Natural killer cell (primary cell): ENCODE measurements at regions not wholly inside any gene's neighbourhood (a gene's known extent, or its start where the extent isn't known, plus 50 kb on each side); places are given as distances from the start of the nearest gene placed in this dataset.

Source experiments
- ATAC-seq, 3 donors: fragments of 150-1000 bp in 2 of 3; fragments of 200-7000 bp in 1 of 3; cut with Tn5 transposase; 1 replicate in 1 of 3; 2 replicates in 2 of 3; pipeline ENCODE4 v1.10.0; 2021; ENCODE audit warnings: mild to moderate bottlenecking in 2 of 3, moderate library complexity in 2 of 3
- DNase-seq, 2 donors: peaks; one replicate each; pipeline versions ENCODE4 v3.0.0 to v3.0.0-alpha.2; 2013 to 2021; ENCODE audit warnings: mixed read lengths in 1 of 2
- H3K27ac ChIP-seq: one replicate; pipeline ENCODE4 v1.5.1; 2013; ENCODE audit warnings: mild to moderate bottlenecking, low read length
- H3K27me3 ChIP-seq: one replicate; pipeline ENCODE4 v1.6.1; 2013; ENCODE audit warnings: low read length; ENCODE audit not compliant: control insufficient read depth, insufficient read depth
- H3K36me3 ChIP-seq: one replicate; pipeline ENCODE4 v1.6.1; 2013; ENCODE audit warnings: low read length; ENCODE audit not compliant: control insufficient read depth, insufficient read depth
- H3K4me1 ChIP-seq: one replicate; pipeline ENCODE4 v1.6.1; 2013; ENCODE audit warnings: low read length; ENCODE audit not compliant: control insufficient read depth, insufficient read depth
- H3K4me3 ChIP-seq: one replicate; pipeline ENCODE4 v1.5.1; 2013; ENCODE audit warnings: low read length
- H3K9me3 ChIP-seq: one replicate; pipeline ENCODE4 v1.6.1; 2013; ENCODE audit warnings: low read length; ENCODE audit not compliant: control insufficient read depth, insufficient read depth
- H3K27ac Mint-ChIP-seq, 2 donors: one replicate each; pipeline ENCODE4 v1.8.0; 2022; ENCODE audit warnings: mild to moderate bottlenecking in 2 of 2, mixed read lengths in 2 of 2, moderate library complexity in 1 of 2
- H3K27me3 Mint-ChIP-seq, 2 donors: one replicate each; pipeline ENCODE4 v1.8.0; 2022; ENCODE audit warnings: low read depth in 2 of 2, mixed read lengths in 2 of 2
- H3K36me3 Mint-ChIP-seq: one replicate; pipeline ENCODE4 v1.8.0; 2022; ENCODE audit warnings: mixed read lengths
- H3K4me1 Mint-ChIP-seq, 2 donors: one replicate each; pipeline ENCODE4 v1.8.0; 2022; ENCODE audit warnings: mixed read lengths in 2 of 2
- H3K4me3 Mint-ChIP-seq: one replicate; pipeline ENCODE4 v1.8.0; 2022; ENCODE audit warnings: mild to moderate bottlenecking, moderate library complexity, mixed read lengths
- H3K9me3 Mint-ChIP-seq, 2 donors: one replicate each; pipeline ENCODE4 v1.8.0; 2022; ENCODE audit warnings: mixed read lengths in 2 of 2
- WGBS: methylation state at CpG from one replicate; pipeline ENCODE4 v1.1.7; 2013; ENCODE audit warnings: missing lambda C conversion rate; ENCODE audit not compliant: insufficient coverage; 5-methylcytosine and 5-hydroxymethylcytosine counted together
- intact Hi-C: fragments of 100-400 bp; cut with micrococcal nuclease; formaldehyde crosslinking; loops from one replicate; pipeline ENCODE4 v1.14.2; 2022
- TF ChIP-seq, protein P1 (sequence below): fragments of 200-600 bp; IDR thresholded peaks from one replicate; pipeline ENCODE4 v1.8.0; 2022; ENCODE audit warnings: antibody characterized with exemption

DNA sequence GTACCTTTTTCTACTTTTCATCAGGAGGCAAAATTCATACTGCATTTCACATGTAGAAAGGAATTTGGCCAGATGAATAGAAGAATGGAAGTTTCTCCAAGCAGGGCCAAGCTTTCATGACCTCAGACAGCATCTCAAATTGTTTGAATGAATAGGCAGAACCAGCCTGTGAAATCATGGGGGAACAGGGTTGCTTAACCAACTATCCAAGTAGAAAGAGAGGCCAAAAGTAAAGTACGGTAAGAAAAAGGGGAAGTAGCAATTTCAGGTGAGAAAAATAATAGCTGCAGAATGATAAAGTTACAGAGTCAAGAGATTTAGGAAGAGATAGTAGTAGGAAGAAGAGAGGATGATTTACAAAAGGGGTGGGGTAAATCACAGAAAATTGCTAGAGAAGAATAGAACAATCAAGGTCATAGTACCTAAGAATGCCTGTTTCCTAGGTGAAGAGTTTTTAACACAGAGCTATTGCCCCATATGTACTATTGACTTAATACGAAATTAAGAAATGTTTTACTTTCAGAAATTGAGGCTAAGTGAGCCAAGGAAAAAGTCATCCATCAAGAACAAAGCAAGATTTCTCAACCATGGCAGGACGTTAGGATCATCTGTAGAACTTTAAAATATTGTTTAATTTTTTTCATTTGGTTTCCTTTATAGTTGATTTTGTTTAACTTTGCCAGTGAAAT lies 177.1 kb upstream of the TET2 start:
- intact Hi-C loops: no loop called here
- peaks cover 32 to 36% of the 10 kb centered on the region in 2 donors for H3K4me1 Mint-ChIP-seq
- no peak overlapping the region for H3K4me3 ChIP-seq
- H3K27me3 ChIP-seq: no peaks in the 10 kb centered on the region
- TF ChIP-seq, protein P1, sequence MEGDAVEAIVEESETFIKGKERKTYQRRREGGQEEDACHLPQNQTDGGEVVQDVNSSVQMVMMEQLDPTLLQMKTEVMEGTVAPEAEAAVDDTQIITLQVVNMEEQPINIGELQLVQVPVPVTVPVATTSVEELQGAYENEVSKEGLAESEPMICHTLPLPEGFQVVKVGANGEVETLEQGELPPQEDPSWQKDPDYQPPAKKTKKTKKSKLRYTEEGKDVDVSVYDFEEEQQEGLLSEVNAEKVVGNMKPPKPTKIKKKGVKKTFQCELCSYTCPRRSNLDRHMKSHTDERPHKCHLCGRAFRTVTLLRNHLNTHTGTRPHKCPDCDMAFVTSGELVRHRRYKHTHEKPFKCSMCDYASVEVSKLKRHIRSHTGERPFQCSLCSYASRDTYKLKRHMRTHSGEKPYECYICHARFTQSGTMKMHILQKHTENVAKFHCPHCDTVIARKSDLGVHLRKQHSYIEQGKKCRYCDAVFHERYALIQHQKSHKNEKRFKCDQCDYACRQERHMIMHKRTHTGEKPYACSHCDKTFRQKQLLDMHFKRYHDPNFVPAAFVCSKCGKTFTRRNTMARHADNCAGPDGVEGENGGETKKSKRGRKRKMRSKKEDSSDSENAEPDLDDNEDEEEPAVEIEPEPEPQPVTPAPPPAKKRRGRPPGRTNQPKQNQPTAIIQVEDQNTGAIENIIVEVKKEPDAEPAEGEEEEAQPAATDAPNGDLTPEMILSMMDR: no peak
- no peak overlapping the region for H3K4me3 Mint-ChIP-seq
- no peaks in the 10 kb centered on the region for H3K9me3 Mint-ChIP-seq
- H3K27me3 Mint-ChIP-seq: peaks cover 0 to 3% of the 10 kb centered on the region in 2 donors
- H3K36me3 ChIP-seq: no peaks in the 10 kb centered on the region
- 69% methylated on average over 2 of the region's 3 CpGs for WGBS
- no peak for DNase-seq
- ATAC-seq: no peak
- H3K27ac ChIP-seq: no peak overlapping the region
- no peak overlapping the region for H3K27ac Mint-ChIP-seq
- no peaks in the 10 kb centered on the region for H3K9me3 ChIP-seq
- peaks cover 9% of the 10 kb centered on the region for H3K4me1 ChIP-seq
- H3K36me3 Mint-ChIP-seq: no peaks in the 10 kb centered on the region

DNA sequence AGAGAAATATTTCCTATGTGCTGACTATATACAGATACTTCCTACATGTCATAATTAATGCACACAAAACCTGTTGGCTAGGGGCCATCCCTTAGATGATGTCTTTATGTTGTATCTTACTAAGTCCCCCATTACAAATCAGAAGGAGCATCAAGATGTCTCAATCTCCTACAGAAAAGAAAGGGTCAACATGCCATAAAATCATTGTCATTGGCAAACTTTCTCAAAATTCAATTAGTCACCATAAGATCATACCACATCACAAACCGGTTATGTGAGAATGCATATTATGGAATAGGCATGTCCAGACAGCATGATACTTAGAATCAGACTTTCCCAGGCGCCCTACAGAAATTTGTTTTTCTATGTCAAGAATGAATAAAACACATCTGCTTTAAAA lies 175.2 kb upstream of the TET2 start:
- TF ChIP-seq, protein P1: no peak
- Histone ChIP-seq H3K27me3 (no peaks in the 10 kb centered on the region), H3K27ac (no peak overlapping the region), H3K4me3 (no peak overlapping the region), H3K36me3 (no peaks in the 10 kb centered on the region), H3K9me3 (no peaks in the 10 kb centered on the region), H3K4me1 (peaks cover 9% of the 10 kb centered on the region)
- Mint-ChIP-seq H3K4me1 (peaks cover 16 to 20% of the 10 kb centered on the region in 2 donors), H3K27ac (no peak overlapping the region), H3K9me3 (no peaks in the 10 kb centered on the region), H3K27me3 (peaks cover 0 to 3% of the 10 kb centered on the region in 2 donors), H3K4me3 (no peak overlapping the region), H3K36me3 (no peaks in the 10 kb centered on the region)
- WGBS: 97% methylated on average over 2 of the region's 2 CpGs
- intact Hi-C loops: no loop called here
- DNase-seq: no peak
- ATAC-seq: no peak

DNA sequence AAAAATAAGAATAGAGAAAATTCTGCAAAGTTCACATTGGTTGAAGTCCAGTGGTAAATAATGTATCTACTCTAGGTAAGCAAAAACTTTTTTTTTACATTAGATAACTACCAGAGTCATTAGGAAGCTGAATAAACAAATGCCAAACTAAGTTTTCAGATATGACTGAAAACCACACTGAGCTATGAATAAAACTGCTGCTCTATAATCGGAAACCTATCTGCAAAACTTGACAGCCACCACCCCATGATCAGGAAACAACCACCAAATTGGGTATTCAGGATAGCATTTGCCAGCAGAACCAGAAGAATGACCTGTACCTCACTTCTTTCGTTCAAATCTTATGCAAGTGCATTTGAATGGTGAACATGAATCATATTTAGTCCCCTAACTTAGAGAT lies 173.0 kb upstream of the TET2 start:
- no peaks in the 10 kb centered on the region for H3K9me3 ChIP-seq
- Mint-ChIP-seq H3K36me3 (no peaks in the 10 kb centered on the region), H3K4me1 (peaks cover 9 to 13% of the 10 kb centered on the region in 2 donors), H3K27ac (no peak overlapping the region), H3K9me3 (no peaks in the 10 kb centered on the region), H3K4me3 (no peak overlapping the region), H3K27me3 (peaks cover 0 to 3% of the 10 kb centered on the region in 2 donors)
- DNase-seq (no peak), ATAC-seq (no peak)
- TF ChIP-seq, protein P1: no peak
- H3K36me3 ChIP-seq: no peaks in the 10 kb centered on the region
- H3K4me1 ChIP-seq: no peaks in the 10 kb centered on the region
- intact Hi-C loops: no loop called here
- H3K27ac ChIP-seq: no peak overlapping the region
- WGBS: 8% methylated on average over 2 of the region's 2 CpGs
- H3K4me3 ChIP-seq: no peak overlapping the region
- H3K27me3 ChIP-seq: no peaks in the 10 kb centered on the region

DNA sequence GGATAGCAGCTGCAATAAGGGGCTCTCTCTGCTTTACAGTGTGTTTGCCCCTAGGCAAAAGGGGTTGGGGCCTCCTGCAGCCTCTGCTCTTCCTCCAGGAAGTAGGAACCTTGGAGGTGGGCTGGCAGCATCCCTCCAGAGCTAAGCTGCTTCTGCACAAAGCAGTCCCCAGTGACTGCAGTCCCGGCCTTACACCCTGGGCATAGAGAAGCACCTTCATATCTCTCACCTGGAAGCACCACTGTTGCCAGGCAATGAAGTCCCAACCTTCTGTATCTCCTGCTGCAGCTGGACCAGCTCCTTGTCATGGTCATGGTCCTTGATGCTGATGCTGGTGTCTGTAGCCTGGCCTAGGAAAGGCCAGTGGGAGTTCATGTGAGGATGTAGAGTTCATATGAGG lies 171.1 kb upstream of the TET2 start:
- H3K4me1 Mint-ChIP-seq: peaks cover 9 to 13% of the 10 kb centered on the region in 2 donors
- Histone ChIP-seq H3K27ac (no peak overlapping the region), H3K36me3 (no peaks in the 10 kb centered on the region), H3K4me1 (no peaks in the 10 kb centered on the region), H3K27me3 (no peaks in the 10 kb centered on the region), H3K9me3 (no peaks in the 10 kb centered on the region), H3K4me3 (no peak overlapping the region)
- H3K27me3 Mint-ChIP-seq: no peaks in the 10 kb centered on the region
- TF ChIP-seq, protein P1: no peak
- ATAC-seq: no peak
- DNase-seq: no peak
- no peak overlapping the region for H3K27ac Mint-ChIP-seq
- peaks cover 0 to 7% of the 10 kb centered on the region in 2 donors for H3K9me3 Mint-ChIP-seq
- H3K36me3 Mint-ChIP-seq: peaks cover 13% of the 10 kb centered on the region
- intact Hi-C loops: no loop called here
- H3K4me3 Mint-ChIP-seq: no peak overlapping the region
- 93% methylated on average over 1 of the region's 1 CpG for WGBS
